ENCODE measurements at regions not wholly inside any gene's neighbourhood (a gene's known extent, or its start where the extent isn't known, plus 50 kb on each side); places are given as distances from the start of the nearest gene placed in this dataset.

- Mint-ChIP-seq H3K4me3 (no peak overlapping the region; a peak in 1 of 5 replicates), H3K9me3 (no peaks in the 10 kb centered on the region), H3K36me3 (ENCODE audit: insufficient read depth in 1 of 3, low read depth in 3 of 3) (no peaks in the 10 kb centered on the region; a peak in 1 of 7 replicates), H3K27me3 (ENCODE audit: low read depth) (peaks cover 24% of the 10 kb centered on the region), H3K4me1 (peaks cover 35 to 43% of the 10 kb centered on the region in 2 experiments), H3K27ac (no peak overlapping the region)
- Histone ChIP-seq H3K18ac (ENCODE audit: insufficient read length, low read depth, low read length) (no peak overlapping the region), H3K4me2 (ENCODE audit: insufficient read depth, insufficient read length, low read length) (no peak overlapping the region), H3K79me1 (ENCODE audit: insufficient read depth, low read depth, low read length, poor library complexity, severe bottlenecking) (no peaks in the 10 kb centered on the region), H4K5ac (ENCODE audit: insufficient read length, low read depth, low read length) (no peak overlapping the region), H3K56ac (ENCODE audit: insufficient read length, low read depth, low read length) (no peak overlapping the region), H3K27me3 (ENCODE audit: insufficient read depth, low read length) (no peaks in the 10 kb centered on the region), H2BK20ac (ENCODE audit: low read depth, low read length, poor library complexity, severe bottlenecking) (no peak overlapping the region), H2BK120ac (ENCODE audit: low read depth, low read length, poor library complexity, severe bottlenecking) (no peak overlapping the region), H3K4ac (ENCODE audit: low read depth, low read length) (no peak overlapping the region), H4K8ac (replicated peaks; ENCODE audit: insufficient read length, low read depth, low read length) (no peak overlapping the region), H3K23ac (ENCODE audit: insufficient read length, low read depth, low read length) (no peak overlapping the region), H3K4me1 (ENCODE audit: insufficient read depth, low read length) (peaks cover 5% of the 10 kb centered on the region; the same call in 1 of the 2 replicates), H3K79me2 (ENCODE audit: insufficient read depth, low read length) (no peaks in the 10 kb centered on the region), H3K9me3 (ENCODE audit: control insufficient read depth, low read depth, low read length) (no peaks in the 10 kb centered on the region), H2BK5ac (ENCODE audit: insufficient read length, low read length) (no peak overlapping the region), H2AFZ (ENCODE audit: low read length) (no peak overlapping the region), H3T11ph (ENCODE audit: low read length) (no peak overlapping the region), H4K20me1 (ENCODE audit: control insufficient read depth, insufficient read depth, insufficient read length) (no peaks in the 10 kb centered on the region), H3K9ac (ENCODE audit: extremely low read depth, insufficient read length, low read length) (no peak overlapping the region), H3K27ac (ENCODE audit: insufficient read length, low read depth, low read length) (no peak overlapping the region), H4K91ac (ENCODE audit: insufficient read length, low read depth, low read length) (no peak overlapping the region), H2BK12ac (ENCODE audit: insufficient read length, low read depth, low read length) (no peak overlapping the region), H3K23me2 (ENCODE audit: insufficient read length, low read depth, low read length, poor library complexity, severe bottlenecking) (peaks cover 8% of the 10 kb centered on the region), H3K14ac (ENCODE audit: insufficient read depth, low read length) (no peak overlapping the region), H2BK15ac (ENCODE audit: low read depth, low read length) (no peak overlapping the region), H2AK5ac (ENCODE audit: insufficient read length, low read length) (no peak overlapping the region)
- no CpG with 5 or more reads among the region's 10 CpGs for WGBS (ENCODE audit: extremely low coverage, insufficient read length, low lambda C conversion rate)
- DNase-seq: peak; percentile 64
- no peak for TF ChIP-seq CTCF (conservative IDR thresholded peaks at IDR 0.05)
These were observed 109.0 kb downstream of the ETS2 start for GRCh38 chr21:38914528-38915293.
